ENCODE measurements at regions not wholly inside any gene's neighbourhood (a gene's known extent, or its start where the extent isn't known, plus 50 kb on each side); places are given as distances from the start of the nearest gene placed in this dataset.

- TF ChIP-seq CTCF (conservative IDR thresholded peaks at IDR 0.05; ENCODE audit: low read depth in 2 of 2), result no peak
- TF ChIP-seq EZH2 (IDR thresholded peaks at IDR 0.05; ENCODE audit: low read depth, unreplicated experiment), result no peak
- no peak for TF ChIP-seq REST (IDR thresholded peaks at IDR 0.05; ENCODE audit: unreplicated experiment)
- no peak for TF ChIP-seq STAT1 (IDR thresholded peaks at IDR 0.05; ENCODE audit: unreplicated experiment)
- no peak for TF ChIP-seq EZH2phosphoT487 (IDR thresholded peaks at IDR 0.05; ENCODE audit: unreplicated experiment)
- no peak for TF ChIP-seq ZNF331 (CRISPR knock-in tag; IDR thresholded peaks at IDR 0.05; ENCODE audit: low read depth)
- TF ChIP-seq NANOG (IDR thresholded peaks at IDR 0.05; ENCODE audit: borderline replicate concordance), result no peak
- no peak for TF ChIP-seq POLR2AphosphoS5 (IDR thresholded peaks at IDR 0.05; ENCODE audit: low read depth)
Observed at GRCh38 chr4:115514675-115515074, 401.3 kb upstream of the NDST4 start.

Measured in GM23338 (cell line).